Middle frontal gyrus (tissue), 1 donor: ENCODE measurements at regions not wholly inside any gene's neighbourhood (a gene's known extent, or its start where the extent isn't known, plus 50 kb on each side); places are given as distances from the start of the nearest gene placed in this dataset.

ENCODE experiments used
- DNase-seq: peaks from one replicate; pipeline ENCODE4 v3.0.0-alpha.2; 2015; ENCODE audit warnings: low spot score; ENCODE audit errors: extremely low spot score

GRCh38 chrX:103158317-103158621 lies 56.6 kb upstream of the BEX4 start:
- no peak for DNase-seq

GRCh38 chrX:103157496-103158316 lies 57.2 kb upstream of the BEX4 start:
- DNase-seq = peak; percentile 8

GRCh38 chrX:103155201-103155600 lies 59.7 kb upstream of the BEX4 start:
- DNase-seq = no peak

- DNase-seq = no peak
Measured at GRCh38 chrX:103153661-103154060, 60.7 kb upstream of the NXF3 start.

- no peak for DNase-seq
Measured at GRCh38 chrX:103151799-103152198, 58.9 kb upstream of the NXF3 start.

- DNase-seq = no peak
Measured at GRCh38 chrX:103149652-103150051, 56.7 kb upstream of the NXF3 start.

- no peak for DNase-seq
Measured at GRCh38 chrX:103148075-103148474, 55.1 kb upstream of the NXF3 start.
